ENCODE measurements at regions not wholly inside any gene's neighbourhood (a gene's known extent, or its start where the extent isn't known, plus 50 kb on each side); places are given as distances from the start of the nearest gene placed in this dataset.

- ChIA-PET POLR2A (no interaction called here), CTCF (ENCODE audit: low intra/inter-chr PET ratio) (no interaction called here)
- intact Hi-C loops (cut with micrococcal nuclease): no loop called here
- no peak overlapping the region for H3K4me2 ChIP-seq (ENCODE audit: insufficient read depth, low read length)
- H3K9me3 ChIP-seq (replicated peaks; ENCODE audit: control insufficient read depth, insufficient read depth, low read depth, low read length): no peaks in the 10 kb centered on the region
- TF ChIP-seq MCM2 (IDR thresholded peaks at IDR 0.05; ENCODE audit: low read depth) (no peak), RFX1 (IDR thresholded peaks at IDR 0.05) (no peak), DACH1 (IDR thresholded peaks at IDR 0.05; ENCODE audit: partially characterized antibody) (no peak), SIX5 (IDR thresholded peaks at IDR 0.05; ENCODE audit: borderline replicate concordance in 1 of 2, insufficient read depth in 1 of 2, low read depth in 1 of 2, low read length in 2 of 2) (no peak)
- H3K9me1 ChIP-seq (ENCODE audit: control insufficient read depth, insufficient read depth, low read length): no peaks in the 10 kb centered on the region
- H3K36me3 ChIP-seq (ENCODE audit: control insufficient read depth, insufficient read depth, low read length): no peaks in the 10 kb centered on the region
- DNase-seq (ENCODE audit: extremely low read depth in 1 of 4, low spot score in 3 of 4) (no peak), FAIRE-seq (no peak), ATAC-seq (no peak)
- H3K79me2 ChIP-seq (ENCODE audit: control insufficient read depth, insufficient read depth, low read length): no peaks in the 10 kb centered on the region
- H2AFZ ChIP-seq (ENCODE audit: low read depth, low read length): no peak overlapping the region
- H3K27ac ChIP-seq (ENCODE audit: extremely low read depth, low read depth, low read length): no peak overlapping the region
- H3K9ac ChIP-seq (ENCODE audit: insufficient read depth in 1 of 2, low read depth in 2 of 2, low read length in 2 of 2): no peak overlapping the region
- no TSS peak for BruUV-seq (replicated peaks)
- 0% methylated on average over 2 of the region's 2 CpGs for WGBS (ENCODE audit: insufficient coverage, low coverage, missing lambda C conversion rate)
- H3K4me3 ChIP-seq: no peak overlapping the region
- H3K27me3 ChIP-seq (ENCODE audit: control insufficient read depth in 2 of 2, insufficient read depth in 2 of 2, low read length in 2 of 2): no peaks in the 10 kb centered on the region
- no peaks in the 10 kb centered on the region for H4K20me1 ChIP-seq (replicated peaks; ENCODE audit: control insufficient read depth, insufficient read depth, low read length)
- in situ Hi-C loops (cut with MboI): no loop called here
- H3K4me1 ChIP-seq (replicated peaks in 1 of 2; ENCODE audit: control insufficient read depth in 2 of 2, insufficient read depth in 2 of 2, low read length in 2 of 2): no peaks in the 10 kb centered on the region
Observed at GRCh38 chr2:14355102-14355501, 277.4 kb upstream of the LRATD1 start.

- POLR2A ChIA-PET: interaction anchor here (0.6 kb wide), 1 partner anchor 400 kb away, joined by 4 read pairs; no protein-coding TSS in a partner anchor
- TF ChIP-seq PHB2 (IDR thresholded peaks at IDR 0.05; ENCODE audit: low read depth) (no peak), ZNF766 (CRISPR knock-in tag; conservative IDR thresholded peaks at IDR 0.05) (no peak), NFXL1 (CRISPR knock-in tag; IDR thresholded peaks at IDR 0.05) (no peak), DNMT1 (IDR thresholded peaks at IDR 0.05) (no peak), ZNF696 (CRISPR knock-in tag; conservative IDR thresholded peaks at IDR 0.05) (no peak), HOXB6 (CRISPR knock-in tag; IDR thresholded peaks at IDR 0.05; ENCODE audit: borderline replicate concordance) (no peak), GABPB2 (CRISPR knock-in tag; conservative IDR thresholded peaks at IDR 0.05) (no peak), RBFOX2 (IDR thresholded peaks at IDR 0.05; ENCODE audit: low read depth, low read length) (no peak)
- TF ChIP-seq, protein P1, sequence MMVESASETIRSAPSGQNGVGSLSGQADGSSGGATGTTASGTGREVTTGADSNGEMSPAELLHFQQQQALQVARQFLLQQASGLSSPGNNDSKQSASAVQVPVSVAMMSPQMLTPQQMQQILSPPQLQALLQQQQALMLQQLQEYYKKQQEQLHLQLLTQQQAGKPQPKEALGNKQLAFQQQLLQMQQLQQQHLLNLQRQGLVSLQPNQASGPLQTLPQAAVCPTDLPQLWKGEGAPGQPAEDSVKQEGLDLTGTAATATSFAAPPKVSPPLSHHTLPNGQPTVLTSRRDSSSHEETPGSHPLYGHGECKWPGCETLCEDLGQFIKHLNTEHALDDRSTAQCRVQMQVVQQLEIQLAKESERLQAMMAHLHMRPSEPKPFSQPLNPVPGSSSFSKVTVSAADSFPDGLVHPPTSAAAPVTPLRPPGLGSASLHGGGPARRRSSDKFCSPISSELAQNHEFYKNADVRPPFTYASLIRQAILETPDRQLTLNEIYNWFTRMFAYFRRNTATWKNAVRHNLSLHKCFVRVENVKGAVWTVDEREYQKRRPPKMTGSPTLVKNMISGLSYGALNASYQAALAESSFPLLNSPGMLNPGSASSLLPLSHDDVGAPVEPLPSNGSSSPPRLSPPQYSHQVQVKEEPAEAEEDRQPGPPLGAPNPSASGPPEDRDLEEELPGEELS (CRISPR knock-in tag; IDR thresholded peaks at IDR 0.05; ENCODE audit: borderline replicate concordance): no peak
- TF ChIP-seq, protein P2, sequence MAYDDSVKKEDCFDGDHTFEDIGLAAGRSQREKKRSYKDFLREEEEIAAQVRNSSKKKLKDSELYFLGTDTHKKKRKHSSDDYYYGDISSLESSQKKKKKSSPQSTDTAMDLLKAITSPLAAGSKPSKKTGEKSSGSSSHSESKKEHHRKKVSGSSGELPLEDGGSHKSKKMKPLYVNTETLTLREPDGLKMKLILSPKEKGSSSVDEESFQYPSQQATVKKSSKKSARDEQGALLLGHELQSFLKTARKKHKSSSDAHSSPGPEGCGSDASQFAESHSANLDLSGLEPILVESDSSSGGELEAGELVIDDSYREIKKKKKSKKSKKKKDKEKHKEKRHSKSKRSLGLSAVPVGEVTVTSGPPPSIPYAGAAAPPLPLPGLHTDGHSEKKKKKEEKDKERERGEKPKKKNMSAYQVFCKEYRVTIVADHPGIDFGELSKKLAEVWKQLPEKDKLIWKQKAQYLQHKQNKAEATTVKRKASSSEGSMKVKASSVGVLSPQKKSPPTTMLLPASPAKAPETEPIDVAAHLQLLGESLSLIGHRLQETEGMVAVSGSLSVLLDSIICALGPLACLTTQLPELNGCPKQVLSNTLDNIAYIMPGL (CRISPR knock-in tag; IDR thresholded peaks at IDR 0.05): no peak
Observed at GRCh38 chr2:14358339-14358738, 274.2 kb upstream of the LRATD1 start.

More at GRCh38 chr2:14358339-14358738, 274.2 kb upstream of the LRATD1 start:
- Histone ChIP-seq H3K9ac (ENCODE audit: insufficient read depth in 1 of 2, low read depth in 2 of 2, low read length in 2 of 2) (no peak overlapping the region), H3K4me3 (no peak overlapping the region), H3K4me2 (ENCODE audit: insufficient read depth, low read length) (no peak overlapping the region), H3K4me1 (replicated peaks in 1 of 2; ENCODE audit: control insufficient read depth in 2 of 2, insufficient read depth in 2 of 2, low read length in 2 of 2) (no peaks in the 10 kb centered on the region), H3K79me2 (ENCODE audit: control insufficient read depth, insufficient read depth, low read length) (no peaks in the 10 kb centered on the region), H4K20me1 (replicated peaks; ENCODE audit: control insufficient read depth, insufficient read depth, low read length) (no peaks in the 10 kb centered on the region), H3K27me3 (ENCODE audit: control insufficient read depth in 2 of 2, insufficient read depth in 2 of 2, low read length in 2 of 2) (no peaks in the 10 kb centered on the region), H2AFZ (ENCODE audit: low read depth, low read length) (no peak overlapping the region), H3K9me3 (replicated peaks; ENCODE audit: control insufficient read depth, insufficient read depth, low read depth, low read length) (no peaks in the 10 kb centered on the region), H3K36me3 (ENCODE audit: control insufficient read depth, insufficient read depth, low read length) (no peaks in the 10 kb centered on the region), H3K27ac (ENCODE audit: extremely low read depth, low read depth, low read length) (no peak overlapping the region), H3K9me1 (ENCODE audit: control insufficient read depth, insufficient read depth, low read length) (no peaks in the 10 kb centered on the region)
- FAIRE-seq: no peak
- no peak for ATAC-seq
- CTCF ChIA-PET (ENCODE audit: low intra/inter-chr PET ratio): no interaction called here
- no TSS peak for BruUV-seq (replicated peaks)
- in situ Hi-C loops (cut with MboI) (no loop called here), intact Hi-C loops (cut with micrococcal nuclease) (no loop called here)
- WGBS (ENCODE audit: insufficient coverage, low coverage, missing lambda C conversion rate): 0% methylated on average over 5 of the region's 5 CpGs
- no peak for DNase-seq (ENCODE audit: extremely low read depth in 1 of 4, low spot score in 3 of 4)
